ENCODE measurements at regions not wholly inside any gene's neighbourhood (a gene's known extent, or its start where the extent isn't known, plus 50 kb on each side); places are given as distances from the start of the nearest gene placed in this dataset.

GRCh38 chr5:36495611-36496010 is 110.8 kb upstream of the SLC1A3 start:
- TF ChIP-seq CTCF (conservative IDR thresholded peaks at IDR 0.05) (no peak), EZH2 (IDR thresholded peaks at IDR 0.05; ENCODE audit: low read depth) (no peak)
